H1 (cell line): ENCODE measurements at regions not wholly inside any gene's neighbourhood (a gene's known extent, or its start where the extent isn't known, plus 50 kb on each side); places are given as distances from the start of the nearest gene placed in this dataset.

Experiments
- CTCF ChIA-PET: fragments of 300-600 bp; sonication (Branson Sonifier 250); formaldehyde crosslinking; loops from one replicate; lab custom pipeline; 2021; ENCODE audit not compliant: partially characterized antibody; lab: Charles Lee
- POLR2A ChIA-PET: fragments of 300-600 bp; sonication (Branson Sonifier 250); formaldehyde crosslinking; loops from one replicate; lab custom pipeline; 2021; ENCODE audit warnings: inconsistent platforms; ENCODE audit not compliant: partially characterized antibody; lab: Charles Lee
- DNase-seq, 2 experiments: peaks; one replicate each; pipeline versions ENCODE4 v3.0.0 to v3.0.0-alpha.2; 2010 to 2022; ENCODE audit warnings: low spot score in 2 of 2, low read depth in 1 of 2, mixed read lengths in 1 of 2
- FAIRE-seq: peaks from 2 replicates; lab custom pipeline; 2011; peaks lifted over from hg19 to GRCh38; lab: Jason Lieb, UNC
- H2AFZ ChIP-seq: 2 replicates; pipeline ENCODE4 v1.8.1; 2012; ENCODE audit warnings: low read length, inconsistent platforms
- H2AK5ac ChIP-seq: 2 replicates; pipeline ENCODE4 v1.6.1; 2013; ENCODE audit warnings: low read depth, low read length
- H2BK120ac ChIP-seq: replicated peaks from 2 replicates; pipeline ENCODE3; 2013; ENCODE audit warnings: low read depth, low read length, inconsistent platforms
- H2BK12ac ChIP-seq: 2 replicates; pipeline ENCODE4 v1.6.1; 2013; ENCODE audit warnings: low read depth, low read length
- H2BK15ac ChIP-seq: 2 replicates; pipeline ENCODE4 v1.6.1; 2013; ENCODE audit warnings: low read length
- H2BK20ac ChIP-seq: 2 replicates; pipeline ENCODE4 v1.6.1; 2013; ENCODE audit warnings: low read length
- H2BK5ac ChIP-seq: 2 replicates; pipeline ENCODE4 v1.6.1; 2013; ENCODE audit warnings: low read depth, low read length
- H3K14ac ChIP-seq: 2 replicates; pipeline ENCODE4 v1.6.1; 2013; ENCODE audit warnings: inconsistent platforms; ENCODE audit not compliant: insufficient read length
- H3K18ac ChIP-seq: 2 replicates; pipeline ENCODE4 v1.6.1; 2013; ENCODE audit warnings: low read length; ENCODE audit errors: extremely low read depth
- H3K23ac ChIP-seq: 2 replicates; pipeline ENCODE4 v1.6.1; 2013; ENCODE audit warnings: inconsistent platforms; ENCODE audit not compliant: insufficient read length
- H3K23me2 ChIP-seq: 2 replicates; pipeline ENCODE4 v1.6.1; 2013; ENCODE audit warnings: low read depth, low read length
- H3K27ac ChIP-seq: 2 replicates; pipeline ENCODE4 v1.6.1; 2011; ENCODE audit warnings: low read depth, low read length, inconsistent platforms
- H3K27me3 ChIP-seq, 4 experiments: replicated peaks in 1 of 4; 1 replicate in 1 of 4; 2 replicates in 3 of 4; pipeline versions ENCODE4 v1.6.1 to v1.8.1; 2011 to 2013; ENCODE audit warnings: low read length in 3 of 4, mild to moderate bottlenecking in 3 of 4, inconsistent platforms in 2 of 4, mixed read lengths in 2 of 4, moderate library complexity in 1 of 4; ENCODE audit not compliant: control insufficient read depth in 3 of 4, insufficient read depth in 3 of 4; ENCODE audit errors: extremely low read depth in 1 of 4
- H3K36me3 ChIP-seq, 4 experiments: 2 replicates each; pipeline versions ENCODE4 v1.6.1 to v1.8.1; 2011 to 2013; ENCODE audit warnings: mild to moderate bottlenecking in 4 of 4, low read length in 3 of 4, moderate library complexity in 2 of 4, control low read depth in 1 of 4, inconsistent platforms in 1 of 4; ENCODE audit not compliant: insufficient read depth in 4 of 4, control insufficient read depth in 2 of 4
- H3K4ac ChIP-seq: replicated peaks from 2 replicates; pipeline ENCODE3; 2013; ENCODE audit warnings: low read length, low read depth, mixed read lengths, inconsistent platforms; ENCODE audit not compliant: insufficient read length
- H3K4me1 ChIP-seq, 4 experiments: replicated peaks in 1 of 4; 1 replicate in 1 of 4; 2 replicates in 3 of 4; pipeline versions ENCODE4 v1.6.1 to v1.8.1; 2011 to 2013; ENCODE audit warnings: low read length in 3 of 4, inconsistent platforms in 2 of 4, mixed read lengths in 1 of 4; ENCODE audit not compliant: insufficient read depth in 4 of 4, control insufficient read depth in 3 of 4
- H3K4me2 ChIP-seq, 2 experiments: 2 replicates each; pipeline versions ENCODE4 v1.6.1 to v1.8.1; 2011 to 2013; ENCODE audit warnings: low read depth in 2 of 2, low read length in 2 of 2, control low read depth in 1 of 2, inconsistent platforms in 1 of 2, mild to moderate bottlenecking in 1 of 2; ENCODE audit not compliant: insufficient read depth in 1 of 2
- H3K4me3 ChIP-seq, 4 experiments: fragments of 200-600, 300-600 bp in 1 of 4; sonication (generic), shearing (Covaris generic), sonication (Bioruptor Twin) in 1 of 4; 2 replicates each; pipeline versions ENCODE4 v1.5.1 to v1.8.1; 2011 to 2016; ENCODE audit warnings: low read length in 4 of 4, low read depth in 3 of 4, control low read depth in 2 of 4, inconsistent platforms in 2 of 4, mild to moderate bottlenecking in 2 of 4, mixed read lengths in 1 of 4, moderate library complexity in 1 of 4; ENCODE audit not compliant: insufficient read depth in 2 of 4; ENCODE audit errors: extremely low read depth in 1 of 4
- H3K56ac ChIP-seq: replicated peaks from 2 replicates; pipeline ENCODE3; 2013; ENCODE audit warnings: low read depth, mild to moderate bottlenecking, mixed read lengths, low read length, inconsistent platforms; ENCODE audit not compliant: insufficient read length
- H3K79me1 ChIP-seq: 2 replicates; pipeline ENCODE4 v1.6.1; 2013; ENCODE audit warnings: low read depth, low read length, control low read depth
- H3K79me2 ChIP-seq, 2 experiments: 2 replicates each; pipeline versions ENCODE4 v1.6.1 to v1.8.1; 2012 to 2013; ENCODE audit warnings: low read length in 2 of 2, mild to moderate bottlenecking in 2 of 2, inconsistent platforms in 1 of 2; ENCODE audit not compliant: insufficient read depth in 2 of 2, control insufficient read depth in 1 of 2
- H3K9ac ChIP-seq, 4 experiments: replicated peaks in 1 of 4; 1 replicate in 1 of 4; 2 replicates in 3 of 4; pipeline versions ENCODE4 v1.6.1 to v1.8.1; 2011 to 2013; ENCODE audit warnings: low read depth in 3 of 4, low read length in 3 of 4, control low read depth in 2 of 4, mild to moderate bottlenecking in 2 of 4, moderate library complexity in 2 of 4, inconsistent platforms in 1 of 4; ENCODE audit errors: extremely low read depth in 1 of 4
- H3K9me3 ChIP-seq, 2 experiments: 2 replicates each; pipeline versions ENCODE4 v1.6.1 to v1.8.1; 2012 to 2013; ENCODE audit warnings: mild to moderate bottlenecking in 2 of 2, moderate library complexity in 2 of 2, control low read depth in 1 of 2, inconsistent platforms in 1 of 2, low read depth in 1 of 2, low read length in 1 of 2, mixed read lengths in 1 of 2; ENCODE audit not compliant: insufficient read depth in 2 of 2
- H4K20me1 ChIP-seq, 2 experiments: replicated peaks in 1 of 2; 2 replicates each; pipeline versions ENCODE3 to v1.8.1; 2011 to 2013; ENCODE audit warnings: inconsistent platforms in 2 of 2, low read length in 2 of 2, mild to moderate bottlenecking in 1 of 2; ENCODE audit not compliant: insufficient read depth in 2 of 2, control insufficient read depth in 1 of 2
- H4K5ac ChIP-seq: 2 replicates; pipeline ENCODE4 v1.6.1; 2013; ENCODE audit warnings: low read length, low read depth, mixed read lengths, inconsistent platforms; ENCODE audit not compliant: insufficient read length
- H4K8ac ChIP-seq: 2 replicates; pipeline ENCODE4 v1.8.0; 2013; ENCODE audit warnings: mild to moderate bottlenecking, moderate library complexity, low read length, inconsistent platforms; ENCODE audit not compliant: insufficient read depth; ENCODE audit errors: extremely low read depth
- H4K91ac ChIP-seq: replicated peaks from 2 replicates; pipeline ENCODE3; 2013; ENCODE audit warnings: low read length, mixed read lengths, inconsistent platforms; ENCODE audit not compliant: insufficient read length
- BRCA1 ChIP-seq: IDR thresholded peaks from 2 replicates; pipeline ENCODE4 v1.6.1; 2012; ENCODE audit warnings: low read depth, low read length, improper control_type of control experiment
- JUND ChIP-seq: IDR thresholded peaks from 2 replicates; pipeline ENCODE4 v1.6.1; 2011; ENCODE audit warnings: mild to moderate bottlenecking, improper control_type of control experiment, low read length
- NRF1 ChIP-seq: IDR thresholded peaks from 2 replicates; pipeline ENCODE4 v1.6.1; 2011; ENCODE audit warnings: mild to moderate bottlenecking, low read depth, low read length, improper control_type of control experiment
- RNF2 ChIP-seq: fragments of 200-900, 300-1000 bp; sonication (generic); IDR thresholded peaks from 2 replicates; pipeline ENCODE4 v1.7.1; 2016; ENCODE audit warnings: borderline replicate concordance, low read depth, mild to moderate bottlenecking, antibody characterized with exemption, low read length; ENCODE audit not compliant: poor library complexity, severe bottlenecking; ENCODE audit errors: missing control alignments
- TAF1 ChIP-seq: IDR thresholded peaks from 2 replicates; pipeline ENCODE4 v1.6.1; 2011; ENCODE audit warnings: mild to moderate bottlenecking, low read depth, low read length
- WGBS, 2 experiments: shearing (Covaris generic) in 1 of 2; methylation state at CpG; one replicate each; pipeline versions ENCODE4 v1.1.6 to v1.1.7; 2013 to 2015; ENCODE audit warnings: low lambda C conversion rate in 2 of 2, mixed read lengths in 2 of 2, inconsistent platforms in 1 of 2, low coverage in 1 of 2, missing lambda C conversion rate in 1 of 2; ENCODE audit not compliant: insufficient replicate concordance in 2 of 2, insufficient coverage in 1 of 2, insufficient read length in 1 of 2; ENCODE audit errors: extremely low coverage in 1 of 2, missing lambda C conversion rate in 1 of 2; 5-methylcytosine and 5-hydroxymethylcytosine counted together

GRCh38 chr11:97865424-97866012 is 1155.2 kb upstream of the CNTN5 start:
- no peak for FAIRE-seq
- TF ChIP-seq RNF2 (no peak), NRF1 (no peak), JUND (no peak), BRCA1 (no peak), TAF1 (no peak)

More at GRCh38 chr11:97865424-97866012, 1155.2 kb upstream of the CNTN5 start:
- Histone ChIP-seq H3K23me2 (no peaks in the 10 kb centered on the region; the same call in 1 of the 2 replicates), H3K4ac (no peak overlapping the region), H3K23ac (no peak overlapping the region), H3K4me2 (no peak overlapping the region), H4K8ac (no peak overlapping the region), H4K5ac (no peak overlapping the region), H2BK15ac (no peak overlapping the region), H3K27me3 (no peaks in the 10 kb centered on the region), H3K56ac (no peak overlapping the region), H2BK5ac (no peak overlapping the region), H2BK20ac (no peak overlapping the region), H3K4me1 (no peaks in the 10 kb centered on the region), H2BK120ac (no peak overlapping the region), H4K91ac (no peak overlapping the region), H4K20me1 (no peaks in the 10 kb centered on the region), H2AFZ (no peak overlapping the region), H2BK12ac (no peak overlapping the region), H3K14ac (no peak overlapping the region), H3K79me2 (no peaks in the 10 kb centered on the region), H3K9me3 (peaks cover 5% of the 10 kb centered on the region in 2 experiments; a peak in 2 of 4 replicates), H3K18ac (no peak overlapping the region), H2AK5ac (no peak overlapping the region), H3K79me1 (no peaks in the 10 kb centered on the region), H3K27ac (no peak overlapping the region), H3K9ac (no peak overlapping the region), H3K36me3 (no peaks in the 10 kb centered on the region), H3K4me3 (no peak overlapping the region)
- CTCF ChIA-PET: no interaction called here
- DNase-seq: no peak
- 95% methylated on average over 3 of the region's 3 CpGs; no CpG with 5 or more reads in 1 of the 2 experiments for WGBS, 2 experiments
- POLR2A ChIA-PET: no interaction called here
